CD4-positive, alpha-beta T cell treated with Interleukin-10 for 1 hour (primary cell): ENCODE measurements at regions not wholly inside any gene's neighbourhood (a gene's known extent, or its start where the extent isn't known, plus 50 kb on each side); places are given as distances from the start of the nearest gene placed in this dataset.

Experiments
- DNase-seq: peaks from one replicate; pipeline ENCODE4 v3.0.0-alpha.2; 2020

GRCh38 chr10:47237316-47238260 is 62.4 kb upstream of the GDF10 start:
- DNase-seq: no peak

GRCh38 chr10:47238331-47239095 is 61.5 kb upstream of the GDF10 start:
- no peak for DNase-seq

GRCh38 chr10:47239211-47239610 is 60.8 kb upstream of the GDF10 start:
- DNase-seq: no peak

GRCh38 chr10:47240173-47240572 is 59.8 kb upstream of the GDF10 start:
- no peak for DNase-seq

GRCh38 chr10:47241256-47241655 is 58.7 kb upstream of the GDF10 start:
- DNase-seq: no peak

- DNase-seq: no peak
These were observed 57.8 kb upstream of the GDF10 start for GRCh38 chr10:47241946-47242867.

GRCh38 chr10:47243356-47243755 is 56.6 kb upstream of the GDF10 start:
- no peak for DNase-seq

- DNase-seq: no peak
These were observed 56.2 kb upstream of the GDF10 start for GRCh38 chr10:47243791-47244190.

- no peak for DNase-seq
These were observed 55.2 kb upstream of the GDF10 start for GRCh38 chr10:47244560-47245500.

- DNase-seq: no peak
These were observed 54.2 kb upstream of the GDF10 start for GRCh38 chr10:47245731-47246350.

- no peak for DNase-seq
These were observed 53.4 kb upstream of the GDF10 start for GRCh38 chr10:47246406-47247147.

GRCh38 chr10:47247148-47248059 is 52.6 kb upstream of the GDF10 start:
- no peak for DNase-seq

GRCh38 chr10:47248386-47249090 is 51.5 kb upstream of the GDF10 start:
- no peak for DNase-seq

GRCh38 chr10:47249881-47250280 is 50.1 kb upstream of the GDF10 start:
- DNase-seq: no peak
